ENCODE measurements at regions not wholly inside any gene's neighbourhood (a gene's known extent, or its start where the extent isn't known, plus 50 kb on each side); places are given as distances from the start of the nearest gene placed in this dataset.
"Not testable (repeated sequence)": the region's sequence is repeated elsewhere in the genome, so short reads cannot be mapped to it uniquely, and the experiment has no call there.

GRCh38 chr11:109680127-109680526 lies 258.1 kb downstream of the C11orf87 start:
- no peak for DNase-seq (ENCODE audit: low spot score)

GRCh38 chr11:109682788-109683187 lies 260.8 kb downstream of the C11orf87 start:
- not testable (repeated sequence) for DNase-seq (ENCODE audit: low spot score)

- DNase-seq (ENCODE audit: low spot score) = no peak
These were observed 273.7 kb downstream of the C11orf87 start for GRCh38 chr11:109695696-109696095.

GRCh38 chr11:109696191-109696897 lies 274.4 kb downstream of the C11orf87 start:
- no peak for DNase-seq (ENCODE audit: low spot score)

DNA sequence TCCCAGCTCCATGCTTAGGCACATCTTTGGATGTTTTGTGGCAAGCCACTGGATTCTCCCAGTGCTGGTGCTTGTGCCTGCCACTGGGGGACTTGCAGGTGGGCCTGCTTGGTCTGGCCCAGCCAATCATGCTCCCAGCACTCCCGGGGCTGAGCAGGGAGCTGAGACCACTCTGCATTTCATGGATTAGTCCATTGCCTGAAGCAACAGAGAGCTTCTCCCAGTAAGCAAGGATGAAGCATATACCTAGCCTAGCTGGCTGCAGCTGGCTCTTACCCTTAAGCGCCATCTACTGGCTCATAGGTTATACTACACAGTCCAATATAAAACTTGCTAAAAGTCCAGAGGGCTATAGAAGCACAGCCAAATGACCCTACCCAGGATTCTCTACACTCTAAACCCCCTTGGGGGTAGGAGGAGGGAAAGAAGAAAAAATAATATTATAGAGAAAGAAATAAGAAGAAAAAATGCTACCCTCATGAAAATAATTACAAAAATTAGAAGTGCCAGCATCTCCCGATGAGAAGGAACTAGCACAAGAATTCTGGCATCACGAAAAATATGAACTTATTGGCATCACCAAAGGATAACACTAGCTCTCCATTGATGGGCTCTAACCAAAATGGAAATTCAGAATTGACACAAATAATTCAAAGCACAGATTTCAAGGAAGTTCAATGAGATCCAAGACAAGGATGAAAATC lies 275.3 kb downstream of the C11orf87 start:
- DNase-seq (ENCODE audit: low spot score) = peak; percentile 32

GRCh38 chr11:109698237-109698636 lies 276.2 kb downstream of the C11orf87 start:
- DNase-seq (ENCODE audit: low spot score) = no peak

GRCh38 chr11:109704432-109704831 lies 282.4 kb downstream of the C11orf87 start:
- no peak for DNase-seq (ENCODE audit: low spot score)

GRCh38 chr11:109706945-109707344 lies 285.0 kb downstream of the C11orf87 start:
- no peak for DNase-seq (ENCODE audit: low spot score)

DNA sequence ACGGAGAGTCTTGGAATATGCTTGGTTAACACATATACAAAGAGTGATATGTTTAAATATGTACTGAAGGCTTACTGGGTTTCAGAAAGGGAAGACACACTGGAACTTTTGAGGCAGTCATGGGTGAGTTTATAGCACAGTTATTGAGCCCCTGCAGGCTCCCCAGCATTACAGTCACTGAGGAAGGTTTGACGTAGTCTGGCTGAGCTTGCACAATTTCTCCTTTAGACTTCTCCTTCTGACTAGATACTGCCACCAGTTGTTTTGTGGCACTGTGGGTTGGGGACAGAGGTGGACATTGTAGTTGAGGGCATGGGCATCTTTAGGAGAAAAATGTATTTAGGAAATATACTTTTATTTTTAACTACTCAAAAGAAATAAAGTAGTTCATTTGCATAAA lies 285.4 kb downstream of the C11orf87 start:
- no peak for DNase-seq (ENCODE audit: low spot score)

GRCh38 chr11:109708184-109708583 lies 286.2 kb downstream of the C11orf87 start:
- no peak for DNase-seq (ENCODE audit: low spot score)

GRCh38 chr11:109714444-109714843 lies 292.5 kb downstream of the C11orf87 start:
- not testable (repeated sequence) for DNase-seq (ENCODE audit: low spot score)

GRCh38 chr11:109715424-109715823 lies 293.4 kb downstream of the C11orf87 start:
- not testable (repeated sequence) for DNase-seq (ENCODE audit: low spot score)

DNA sequence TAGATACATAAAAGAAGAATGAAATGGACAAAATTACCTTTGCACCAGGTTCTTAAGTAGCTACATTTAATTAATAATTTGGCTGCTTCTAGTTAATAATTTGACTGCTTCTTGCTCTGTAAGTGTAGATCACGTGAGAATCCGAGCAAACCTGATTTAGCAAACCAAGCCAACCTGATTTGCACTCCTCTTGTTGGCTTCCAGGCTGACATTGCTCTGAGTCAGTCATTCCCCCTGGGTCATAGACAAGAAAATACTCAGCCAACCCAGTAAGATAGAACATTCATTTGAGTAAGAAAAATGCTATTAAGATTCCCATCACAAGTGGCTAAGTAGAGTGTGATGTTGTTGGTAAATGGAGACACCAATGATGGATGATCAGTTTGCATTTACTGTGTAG lies 304.1 kb downstream of the C11orf87 start:
- DNase-seq (ENCODE audit: low spot score) = no peak

DNA sequence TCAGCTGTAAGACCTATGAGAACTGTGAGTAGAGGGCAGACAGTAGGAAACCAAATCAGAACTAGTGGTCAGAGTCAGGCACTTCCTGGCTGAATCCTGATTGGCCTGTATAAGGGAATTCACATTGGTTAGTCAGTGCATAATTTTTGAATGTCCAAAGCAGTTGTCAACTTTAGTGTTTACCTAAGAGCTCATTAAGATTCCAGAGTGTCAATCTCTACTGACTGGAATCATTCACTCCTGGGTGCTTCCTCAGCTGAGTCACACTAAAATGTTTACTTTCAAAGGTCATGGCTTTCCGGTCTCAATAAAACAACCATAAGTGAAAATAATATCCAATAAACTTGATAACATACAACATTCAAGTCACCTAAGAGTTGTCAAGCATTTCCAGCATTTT lies 306.1 kb downstream of the C11orf87 start:
- DNase-seq (ENCODE audit: low spot score) = no peak

GRCh38 chr11:109729761-109730160 lies 307.8 kb downstream of the C11orf87 start:
- no peak for DNase-seq (ENCODE audit: low spot score)

DNA sequence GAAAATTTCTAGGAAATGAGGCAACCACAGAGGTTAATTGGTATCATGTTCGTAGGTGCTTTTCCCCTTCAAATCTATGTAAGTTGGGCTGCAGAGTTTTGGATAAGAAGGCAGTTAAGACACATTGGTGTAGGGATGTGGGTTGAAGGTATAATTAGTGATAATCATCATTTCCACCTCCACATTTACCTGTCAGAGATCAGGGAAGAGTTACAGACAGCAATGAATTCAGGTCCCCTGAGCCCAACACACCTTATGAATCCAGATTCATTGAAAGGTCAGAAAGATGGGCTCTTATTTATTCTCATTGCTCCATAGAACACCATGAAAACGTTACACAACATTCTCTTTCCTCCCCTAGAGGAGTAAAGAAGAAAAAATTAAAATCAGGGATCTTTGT lies 308.7 kb downstream of the C11orf87 start:
- no peak for DNase-seq (ENCODE audit: low spot score)

DNA sequence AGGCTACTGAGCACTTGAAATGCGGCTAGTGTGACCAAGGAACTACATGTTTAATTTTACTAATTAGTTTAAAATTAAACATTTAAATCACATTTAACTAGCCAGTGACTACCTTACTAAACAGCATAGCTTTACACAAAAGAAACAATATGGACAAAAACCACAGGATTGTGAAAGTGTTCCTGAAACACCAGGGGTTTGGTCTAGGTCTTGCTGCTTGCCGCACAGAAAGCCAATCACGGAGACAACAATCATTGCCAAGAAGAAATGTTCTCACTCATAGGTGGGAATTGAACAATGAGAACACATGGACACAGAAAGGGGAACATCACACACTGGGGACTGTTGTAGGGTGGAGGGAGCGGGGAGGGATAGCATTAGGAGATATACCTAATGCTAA lies 309.5 kb downstream of the C11orf87 start:
- DNase-seq (ENCODE audit: low spot score) = no peak

- no peak for DNase-seq (ENCODE audit: low spot score)
These were observed 311.3 kb downstream of the C11orf87 start for GRCh38 chr11:109733245-109733644.

DNA sequence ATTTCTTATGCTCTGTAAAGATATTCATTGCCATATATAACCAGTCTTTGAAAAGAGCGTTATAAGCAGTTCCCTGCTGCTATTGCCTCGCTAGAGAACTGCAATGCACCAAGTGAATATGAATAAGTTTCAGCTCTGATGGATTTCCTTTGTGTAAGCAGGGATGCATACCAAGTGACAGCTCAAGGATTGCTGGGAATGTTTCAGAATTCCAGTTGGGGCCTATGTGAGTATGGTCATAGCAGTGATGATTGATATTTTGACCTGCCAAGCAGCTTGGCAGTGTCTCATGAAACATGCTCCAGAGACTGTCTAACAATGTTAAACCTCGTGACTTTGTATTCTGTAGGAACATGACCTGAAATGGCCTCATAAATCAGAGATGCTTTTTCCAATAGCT lies 312.6 kb downstream of the C11orf87 start:
- DNase-seq (ENCODE audit: low spot score) = no peak

DNA sequence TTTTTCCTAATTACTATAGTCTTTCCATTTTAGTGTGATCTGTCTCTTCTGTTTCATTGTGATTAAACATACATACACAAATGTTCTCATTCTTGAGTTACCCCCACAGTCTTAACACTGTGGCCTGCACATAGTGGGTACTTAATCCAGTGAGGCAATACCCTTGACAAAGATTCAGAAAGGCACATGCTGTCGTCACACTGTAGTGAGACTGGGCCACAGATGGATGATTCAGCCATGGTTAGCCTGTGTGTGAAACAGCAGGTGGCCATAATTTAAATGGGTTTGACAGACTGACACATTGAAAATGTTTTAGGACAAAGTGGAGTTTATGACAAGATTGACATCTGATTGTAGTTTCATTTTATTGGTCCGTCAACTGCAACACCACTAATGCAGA lies 313.1 kb downstream of the C11orf87 start:
- DNase-seq (ENCODE audit: low spot score) = no peak

GRCh38 chr11:109739379-109739778 lies 317.4 kb downstream of the C11orf87 start:
- no peak for DNase-seq (ENCODE audit: low spot score)

- DNase-seq (ENCODE audit: low spot score) = no peak
These were observed 324.1 kb downstream of the C11orf87 start for GRCh38 chr11:109745996-109746625.

GRCh38 chr11:109747839-109748238 lies 325.8 kb downstream of the C11orf87 start:
- peak; percentile 45 for DNase-seq (ENCODE audit: low spot score)
